IMR-90 (cell line): ENCODE measurements at regions not wholly inside any gene's neighbourhood (a gene's known extent, or its start where the extent isn't known, plus 50 kb on each side); places are given as distances from the start of the nearest gene placed in this dataset.

Experiments used
- ATAC-seq: fragments of 200-7000 bp; cut with Tn5 transposase; 2 replicates; pipeline ENCODE4 v1.9.1; 2020; ENCODE audit warnings: low read depth, mild to moderate bottlenecking, moderate library complexity
- BruUV-seq: library from RNA; stranded (reverse); fragments of 400-500 nt; replicated peaks from 2 replicates; lab custom pipeline; 2021; lab: Mats Ljungman, UMichigan
- CTCF ChIA-PET: fragments of 300-600 bp; formaldehyde crosslinking; extraction: SDS; loops from one replicate; lab custom pipeline; 2021; ENCODE audit warnings: antibody characterized with exemption; lab: Yijun Ruan, JAX
- POLR2A ChIA-PET: fragments of 300-600 bp; sonication (Branson Sonifier 250); formaldehyde crosslinking; loops from one replicate; lab custom pipeline; 2022; ENCODE audit warnings: antibody characterized with exemption; ENCODE audit not compliant: unreplicated experiment; lab: Charles Lee
- DNase-seq: peaks from one replicate; pipeline ENCODE4 v3.0.0; 2013
- H2AFZ ChIP-seq: replicated peaks from 2 replicates; pipeline ENCODE3; 2013; ENCODE audit warnings: low read length, mild to moderate bottlenecking; ENCODE audit not compliant: poor library complexity
- H2AK5ac ChIP-seq: 2 replicates; pipeline ENCODE4 v1.6.1; 2013; ENCODE audit warnings: low read depth, low read length, inconsistent platforms
- H2AK9ac ChIP-seq: replicated peaks from 2 replicates; pipeline ENCODE3; 2013; ENCODE audit warnings: mild to moderate bottlenecking, low read depth, low read length, moderate library complexity; ENCODE audit not compliant: poor library complexity
- H2BK120ac ChIP-seq: 2 replicates; pipeline ENCODE4 v1.6.1; 2013; ENCODE audit warnings: low read depth, low read length, inconsistent platforms
- H2BK15ac ChIP-seq: 3 replicates; pipeline ENCODE4 v1.6.1; 2013; ENCODE audit warnings: low read depth, low read length, inconsistent platforms
- H2BK20ac ChIP-seq: 2 replicates; pipeline ENCODE4 v1.6.1; 2013; ENCODE audit warnings: low read depth, mild to moderate bottlenecking, inconsistent platforms, low read length, moderate library complexity
- H2BK5ac ChIP-seq: 2 replicates; pipeline ENCODE4 v1.6.1; 2013; ENCODE audit warnings: mild to moderate bottlenecking, low read depth, low read length, inconsistent platforms; ENCODE audit not compliant: poor library complexity, severe bottlenecking
- H3K14ac ChIP-seq: replicated peaks from 2 replicates; pipeline ENCODE4 v1.6.1; 2013; ENCODE audit warnings: low read depth, low read length, inconsistent platforms
- H3K18ac ChIP-seq: 2 replicates; pipeline ENCODE4 v1.6.1; 2013; ENCODE audit warnings: low read depth, low read length, control low read depth
- H3K23ac ChIP-seq: 2 replicates; pipeline ENCODE4 v1.6.1; 2013; ENCODE audit warnings: low read depth, low read length, inconsistent platforms
- H3K27ac ChIP-seq: 2 replicates; pipeline ENCODE4 v1.5.1; 2013; ENCODE audit warnings: mild to moderate bottlenecking, control low read depth, low read length; ENCODE audit not compliant: insufficient read depth
- H3K27me3 ChIP-seq: 2 replicates; pipeline ENCODE4 v1.6.1; 2013; ENCODE audit warnings: low read length; ENCODE audit not compliant: control insufficient read depth, insufficient read depth
- H3K36me3 ChIP-seq: 2 replicates; pipeline ENCODE4 v1.6.1; 2013; ENCODE audit warnings: low read length, mixed read lengths; ENCODE audit not compliant: control insufficient read depth, insufficient read depth
- H3K4ac ChIP-seq: 2 replicates; pipeline ENCODE4 v1.6.1; 2013; ENCODE audit warnings: low read depth, low read length, inconsistent platforms
- H3K4me1 ChIP-seq: 2 replicates; pipeline ENCODE4 v1.6.1; 2013; ENCODE audit warnings: low read length, mixed read lengths; ENCODE audit not compliant: control insufficient read depth, insufficient read depth
- H3K4me2 ChIP-seq: 2 replicates; pipeline ENCODE4 v1.6.1; 2013; ENCODE audit warnings: low read depth, mild to moderate bottlenecking, control low read depth, low read length, moderate library complexity
- H3K4me3 ChIP-seq: 2 replicates; pipeline ENCODE4 v1.5.1; 2013; ENCODE audit warnings: low read depth, mild to moderate bottlenecking, control low read depth, low read length, moderate library complexity; ENCODE audit not compliant: insufficient read depth
- H3K56ac ChIP-seq: 2 replicates; pipeline ENCODE4 v1.6.1; 2013; ENCODE audit warnings: low read length, inconsistent platforms; ENCODE audit not compliant: insufficient read depth; ENCODE audit errors: extremely low read depth
- H3K79me1 ChIP-seq, 2 experiments: 2 replicates each; pipeline ENCODE4 v1.6.1; 2013; ENCODE audit warnings: low read length in 2 of 2, inconsistent platforms in 1 of 2, low read depth in 1 of 2
- H3K9ac ChIP-seq: 2 replicates; pipeline ENCODE4 v1.6.1; 2013; ENCODE audit warnings: low read depth, low read length, control low read depth
- H3K9me1 ChIP-seq: 2 replicates; pipeline ENCODE4 v1.6.1; 2013; ENCODE audit warnings: low read length, inconsistent platforms; ENCODE audit not compliant: insufficient read depth
- H3K9me3 ChIP-seq: 2 replicates; pipeline ENCODE4 v1.6.1; 2013; ENCODE audit warnings: low read length; ENCODE audit not compliant: control insufficient read depth, insufficient read depth
- H4K20me1 ChIP-seq: 2 replicates; pipeline ENCODE4 v1.6.1; 2013; ENCODE audit warnings: low read length, inconsistent platforms; ENCODE audit not compliant: insufficient read depth
- H4K5ac ChIP-seq: 2 replicates; pipeline ENCODE4 v1.6.1; 2013; ENCODE audit warnings: mild to moderate bottlenecking, low read depth, low read length, control low read depth
- H4K8ac ChIP-seq, 2 experiments: 2 replicates each; pipeline ENCODE4 v1.6.1; 2013; ENCODE audit warnings: low read depth in 2 of 2, low read length in 2 of 2, control low read depth in 1 of 2, inconsistent platforms in 1 of 2
- H4K91ac ChIP-seq: 2 replicates; pipeline ENCODE4 v1.6.1; 2013; ENCODE audit warnings: low read depth, low read length, inconsistent platforms; ENCODE audit not compliant: insufficient read depth
- MXI1 ChIP-seq: IDR thresholded peaks from 2 replicates; pipeline ENCODE4 v1.6.1; 2012; ENCODE audit warnings: low read depth, mild to moderate bottlenecking, low read length, moderate library complexity, borderline replicate concordance
- SMC3 ChIP-seq: fragments of 150-350 bp; IDR thresholded peaks from 2 replicates; pipeline ENCODE4 v1.6.1; 2016; ENCODE audit warnings: low read depth, mild to moderate bottlenecking, antibody characterized with exemption, low read length, moderate library complexity
- WGBS, 2 experiments: methylation state at CpG; one replicate each; pipeline versions ENCODE4 v1.1.5 to v1.1.7; 2013; ENCODE audit warnings: missing lambda C conversion rate in 2 of 2; ENCODE audit not compliant: insufficient read length in 1 of 2; ENCODE audit errors: extremely low coverage in 2 of 2; 5-methylcytosine and 5-hydroxymethylcytosine counted together
- dilution Hi-C: fragments of 300-500 bp; cut with HindIII; formaldehyde crosslinking; loops from one replicate; pipeline ENCODE4 v1.14.3; 2018; ENCODE audit warnings: low sequenced_read_pairs; ENCODE audit not compliant: unreplicated experiment
- in situ Hi-C: fragments of 300-500 bp; cut with MboI; formaldehyde crosslinking; loops from 3 replicates; pipeline ENCODE4 v1.14.3; 2019; ENCODE audit warnings: low sequenced_read_pairs, inconsistent platforms, mixed read lengths
- intact Hi-C: fragments of 100-400 bp; cut with micrococcal nuclease; formaldehyde crosslinking; loops from 2 replicates; pipeline ENCODE4 v1.10.0; 2022

GRCh38 chr19:30679789-30680188 lies 307.6 kb downstream of the ZNF536 start:
- POLR2A ChIA-PET: no interaction called here

More at GRCh38 chr19:30679789-30680188, 307.6 kb downstream of the ZNF536 start:
- Histone ChIP-seq H3K18ac (no peak overlapping the region), H2AFZ (no peak overlapping the region), H2AK5ac (no peak overlapping the region), H3K9ac (no peak overlapping the region), H2BK5ac (no peak overlapping the region), H2BK15ac (no peak overlapping the region), H3K4ac (no peak overlapping the region), H3K36me3 (no peaks in the 10 kb centered on the region), H3K9me3 (no peaks in the 10 kb centered on the region), H2BK120ac (no peak overlapping the region), H3K79me1 (no peaks in the 10 kb centered on the region), H3K9me1 (no peaks in the 10 kb centered on the region), H3K4me3 (no peak overlapping the region), H2AK9ac (no peak overlapping the region), H4K20me1 (no peaks in the 10 kb centered on the region), H3K27me3 (no peaks in the 10 kb centered on the region; the same call in 1 of the 2 replicates), H3K4me1 (no peaks in the 10 kb centered on the region), H3K56ac (no peak overlapping the region), H3K27ac (no peak overlapping the region), H3K14ac (no peak overlapping the region), H3K23ac (no peak overlapping the region), H4K8ac (no peak overlapping the region), H2BK20ac (no peak overlapping the region), H4K5ac (no peak overlapping the region), H4K91ac (no peak overlapping the region), H3K4me2 (no peak overlapping the region)
- CTCF ChIA-PET: no interaction called here
- in situ Hi-C loops (loop anchor here (5.0 kb wide), 1 partner anchor 1548 kb away; no protein-coding TSS in a partner anchor), dilution Hi-C loops (no loop called here), intact Hi-C loops (loop anchor here (5.0 to 10.0 kb wide), 3 partner anchors 435 to 1893 kb away; no protein-coding TSS in a partner anchor)
- no peak for ATAC-seq
- no peak for DNase-seq
- BruUV-seq: no TSS peak
- TF ChIP-seq SMC3 (no peak), MXI1 (no peak)
- WGBS, 2 experiments: 20% methylated on average over 1 of the region's 6 CpGs; no CpG with 5 or more reads in 1 of the 2 experiments
